ENCODE measurements at regions not wholly inside any gene's neighbourhood (a gene's known extent, or its start where the extent isn't known, plus 50 kb on each side); places are given as distances from the start of the nearest gene placed in this dataset.

DNA sequence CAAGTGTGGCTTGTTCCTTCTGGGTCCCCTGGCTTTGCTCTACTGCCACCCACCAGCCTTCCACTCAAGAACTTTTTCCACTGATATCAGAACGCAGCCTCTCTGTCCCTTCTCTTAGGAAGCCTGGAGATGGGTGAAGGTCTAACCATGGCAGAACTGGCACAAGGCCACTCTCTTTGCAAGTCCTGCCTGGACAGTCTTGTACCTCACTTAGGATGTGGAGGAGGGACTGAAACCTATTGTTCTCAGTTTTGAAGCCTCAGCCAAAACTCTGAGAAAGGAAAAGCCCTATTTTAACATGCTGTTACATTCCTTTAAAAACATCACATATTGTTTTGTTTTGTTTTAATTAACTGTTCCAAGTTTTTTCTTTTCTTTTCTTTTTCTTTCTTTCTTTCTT lies 58.9 kb upstream of the NCOA1 start:
- TF ChIP-seq POLR2AphosphoS5 (IDR thresholded peaks at IDR 0.05) (no peak), POLR2A (IDR thresholded peaks at IDR 0.05; ENCODE audit: low read depth) (no peak)
- TF ChIP-seq, protein P1, sequence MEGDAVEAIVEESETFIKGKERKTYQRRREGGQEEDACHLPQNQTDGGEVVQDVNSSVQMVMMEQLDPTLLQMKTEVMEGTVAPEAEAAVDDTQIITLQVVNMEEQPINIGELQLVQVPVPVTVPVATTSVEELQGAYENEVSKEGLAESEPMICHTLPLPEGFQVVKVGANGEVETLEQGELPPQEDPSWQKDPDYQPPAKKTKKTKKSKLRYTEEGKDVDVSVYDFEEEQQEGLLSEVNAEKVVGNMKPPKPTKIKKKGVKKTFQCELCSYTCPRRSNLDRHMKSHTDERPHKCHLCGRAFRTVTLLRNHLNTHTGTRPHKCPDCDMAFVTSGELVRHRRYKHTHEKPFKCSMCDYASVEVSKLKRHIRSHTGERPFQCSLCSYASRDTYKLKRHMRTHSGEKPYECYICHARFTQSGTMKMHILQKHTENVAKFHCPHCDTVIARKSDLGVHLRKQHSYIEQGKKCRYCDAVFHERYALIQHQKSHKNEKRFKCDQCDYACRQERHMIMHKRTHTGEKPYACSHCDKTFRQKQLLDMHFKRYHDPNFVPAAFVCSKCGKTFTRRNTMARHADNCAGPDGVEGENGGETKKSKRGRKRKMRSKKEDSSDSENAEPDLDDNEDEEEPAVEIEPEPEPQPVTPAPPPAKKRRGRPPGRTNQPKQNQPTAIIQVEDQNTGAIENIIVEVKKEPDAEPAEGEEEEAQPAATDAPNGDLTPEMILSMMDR (IDR thresholded peaks at IDR 0.05): no peak

Measured in esophagus muscularis mucosa (tissue), 3 donors.